22Rv1 (cell line): ENCODE measurements at regions not wholly inside any gene's neighbourhood (a gene's known extent, or its start where the extent isn't known, plus 50 kb on each side); places are given as distances from the start of the nearest gene placed in this dataset.

Experiments
- ZFX ChIP-seq: fragments of 450-650 bp; IDR thresholded peaks from 2 replicates; pipeline ENCODE4 v1.6.1; 2017; ENCODE audit warnings: antibody characterized with exemption, borderline replicate concordance
- TF ChIP-seq, protein P1 (sequence below): fragments of 450-650 bp; IDR thresholded peaks from 2 replicates; pipeline ENCODE4 v1.5.1; 2017; ENCODE audit warnings: mild to moderate bottlenecking

GRCh38 chr13:38538422-38538821, 148.5 kb upstream of the FREM2 start:
- TF ChIP-seq, protein P1, sequence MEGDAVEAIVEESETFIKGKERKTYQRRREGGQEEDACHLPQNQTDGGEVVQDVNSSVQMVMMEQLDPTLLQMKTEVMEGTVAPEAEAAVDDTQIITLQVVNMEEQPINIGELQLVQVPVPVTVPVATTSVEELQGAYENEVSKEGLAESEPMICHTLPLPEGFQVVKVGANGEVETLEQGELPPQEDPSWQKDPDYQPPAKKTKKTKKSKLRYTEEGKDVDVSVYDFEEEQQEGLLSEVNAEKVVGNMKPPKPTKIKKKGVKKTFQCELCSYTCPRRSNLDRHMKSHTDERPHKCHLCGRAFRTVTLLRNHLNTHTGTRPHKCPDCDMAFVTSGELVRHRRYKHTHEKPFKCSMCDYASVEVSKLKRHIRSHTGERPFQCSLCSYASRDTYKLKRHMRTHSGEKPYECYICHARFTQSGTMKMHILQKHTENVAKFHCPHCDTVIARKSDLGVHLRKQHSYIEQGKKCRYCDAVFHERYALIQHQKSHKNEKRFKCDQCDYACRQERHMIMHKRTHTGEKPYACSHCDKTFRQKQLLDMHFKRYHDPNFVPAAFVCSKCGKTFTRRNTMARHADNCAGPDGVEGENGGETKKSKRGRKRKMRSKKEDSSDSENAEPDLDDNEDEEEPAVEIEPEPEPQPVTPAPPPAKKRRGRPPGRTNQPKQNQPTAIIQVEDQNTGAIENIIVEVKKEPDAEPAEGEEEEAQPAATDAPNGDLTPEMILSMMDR = no peak
- no peak for TF ChIP-seq ZFX
